GM12891 (cell line): ENCODE measurements at regions not wholly inside any gene's neighbourhood (a gene's known extent, or its start where the extent isn't known, plus 50 kb on each side); places are given as distances from the start of the nearest gene placed in this dataset.

Experiments
- DNase-seq: peaks from one replicate; pipeline ENCODE4 v3.0.0; 2011; ENCODE audit warnings: low spot score; ENCODE audit not compliant: insufficient read length
- FAIRE-seq: peaks from 2 replicates; lab custom pipeline; 2011; peaks lifted over from hg19 to GRCh38; lab: Jason Lieb, UNC
- PAX5 ChIP-seq: IDR thresholded peaks from 2 replicates; pipeline ENCODE4 v1.6.1; 2011; ENCODE audit warnings: low read length, moderate library complexity, mild to moderate bottlenecking; ENCODE audit not compliant: insufficient read depth, severe bottlenecking
- POLR2A ChIP-seq: IDR thresholded peaks from 2 replicates; pipeline ENCODE4 v1.6.1; 2011; ENCODE audit warnings: low read depth, low read length, control low read depth
- POLR2AphosphoS5 ChIP-seq: IDR thresholded peaks from 2 replicates; pipeline ENCODE4 v1.6.1; 2011; ENCODE audit warnings: low read depth, low read length, control low read depth
- POU2F2 ChIP-seq: IDR thresholded peaks from 2 replicates; pipeline ENCODE4 v1.6.1; 2011; ENCODE audit warnings: low read depth, mild to moderate bottlenecking, control low read depth, low read length, moderate library complexity
- SPI1 ChIP-seq: IDR thresholded peaks from 2 replicates; pipeline ENCODE4 v1.6.1; 2011; ENCODE audit warnings: low read depth, low read length, control low read depth
- TAF1 ChIP-seq: IDR thresholded peaks from 2 replicates; pipeline ENCODE4 v1.6.1; 2011; ENCODE audit warnings: low read depth, low read length, control low read depth

DNA sequence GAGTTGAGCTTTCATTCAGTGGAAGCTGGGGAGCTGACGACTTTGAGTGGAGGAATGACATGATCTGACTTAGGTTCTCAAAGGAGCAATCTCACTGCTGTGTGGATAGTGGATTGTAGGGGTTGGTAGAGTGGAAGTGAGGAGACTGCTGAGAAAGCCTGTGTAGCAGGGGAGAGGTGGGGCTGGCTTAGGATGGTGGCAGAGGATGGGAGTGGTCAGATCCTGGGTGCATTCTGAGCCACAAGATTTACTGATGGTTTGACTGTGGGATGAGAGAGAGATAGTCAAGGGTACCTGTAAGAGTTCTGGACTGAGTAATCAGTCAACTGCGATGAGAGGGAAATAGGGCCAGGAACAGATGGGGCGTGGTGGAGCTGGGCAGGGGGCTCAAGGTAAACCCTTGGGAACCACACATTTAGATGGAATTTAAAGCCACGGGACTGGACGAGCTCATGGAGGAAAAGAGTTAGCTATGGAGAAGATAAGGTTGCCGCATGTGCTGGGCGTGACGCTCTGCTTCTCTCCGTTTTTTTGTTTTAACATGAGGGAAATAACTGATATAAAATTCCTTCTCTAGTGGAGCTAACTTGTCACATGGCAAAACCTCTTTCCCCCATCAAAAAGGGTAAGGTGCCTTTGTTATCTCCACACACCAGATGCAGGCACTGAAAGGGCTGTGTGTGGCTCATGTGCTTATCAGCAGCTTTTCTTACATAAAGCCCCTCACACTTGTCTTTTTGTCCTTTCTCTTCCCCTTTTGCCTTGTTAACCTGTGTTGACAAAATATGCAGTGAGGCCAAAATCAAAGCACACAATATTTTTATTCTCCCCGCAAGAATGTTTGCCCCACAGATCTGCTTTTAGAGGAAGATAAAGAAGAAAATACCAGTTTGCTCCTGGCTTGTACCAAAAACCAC lies 379.8 kb downstream of the TSN start:
- FAIRE-seq (no peak), DNase-seq (no peak)
- TF ChIP-seq TAF1: no peak
- no peak for TF ChIP-seq PAX5
- TF ChIP-seq SPI1: no peak
- no peak for TF ChIP-seq POLR2AphosphoS5
- no peak for TF ChIP-seq POLR2A
- no peak for TF ChIP-seq POU2F2

DNA sequence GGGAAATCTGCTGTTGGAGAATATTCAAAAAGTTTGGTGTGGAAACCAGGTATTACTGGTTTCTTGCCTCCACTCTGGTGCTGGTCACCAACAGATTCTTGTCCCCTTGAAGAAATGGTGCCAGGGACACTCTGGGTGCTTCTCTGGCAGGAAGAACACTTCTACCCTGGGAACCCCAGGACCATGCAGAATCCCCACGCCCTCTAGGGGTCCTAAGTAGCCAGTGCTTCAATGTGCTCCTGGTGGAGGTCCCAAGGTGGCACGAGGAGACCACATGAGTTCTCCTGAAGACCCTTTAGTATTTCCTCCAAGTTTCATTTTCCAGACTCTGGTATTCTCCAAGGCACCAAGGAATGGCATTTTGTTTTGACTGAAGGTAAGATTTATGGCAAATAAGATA lies 380.6 kb downstream of the TSN start:
- no peak for TF ChIP-seq POLR2AphosphoS5
- no peak for TF ChIP-seq SPI1
- no peak for TF ChIP-seq POU2F2
- no peak for TF ChIP-seq PAX5
- TF ChIP-seq TAF1: no peak
- no peak for TF ChIP-seq POLR2A
- DNase-seq (peak; percentile 30), FAIRE-seq (no peak)

DNA sequence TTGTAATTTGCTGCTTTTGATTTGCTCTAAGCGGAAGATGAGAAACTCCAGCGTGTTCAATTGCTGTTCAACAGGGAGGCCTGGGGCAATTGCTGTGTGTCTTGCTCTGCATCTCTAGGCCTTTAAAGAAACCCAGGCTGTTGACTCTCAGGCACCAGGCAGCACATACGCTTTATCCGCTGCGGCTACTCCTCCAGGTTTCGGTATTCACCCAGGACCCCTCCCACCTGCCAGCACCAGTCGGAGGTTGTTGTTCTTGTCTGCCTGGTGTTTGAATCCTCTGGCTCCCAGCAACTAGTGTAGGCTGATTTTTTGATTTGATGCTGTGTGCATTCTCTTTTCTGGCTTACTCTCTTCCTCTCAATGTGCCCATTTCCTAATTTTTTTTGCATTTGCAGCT lies 383.1 kb downstream of the TSN start:
- DNase-seq (no peak), FAIRE-seq (no peak)
- TF ChIP-seq POU2F2 (no peak), POLR2AphosphoS5 (no peak), TAF1 (no peak), POLR2A (no peak), PAX5 (no peak), SPI1 (no peak)

DNA sequence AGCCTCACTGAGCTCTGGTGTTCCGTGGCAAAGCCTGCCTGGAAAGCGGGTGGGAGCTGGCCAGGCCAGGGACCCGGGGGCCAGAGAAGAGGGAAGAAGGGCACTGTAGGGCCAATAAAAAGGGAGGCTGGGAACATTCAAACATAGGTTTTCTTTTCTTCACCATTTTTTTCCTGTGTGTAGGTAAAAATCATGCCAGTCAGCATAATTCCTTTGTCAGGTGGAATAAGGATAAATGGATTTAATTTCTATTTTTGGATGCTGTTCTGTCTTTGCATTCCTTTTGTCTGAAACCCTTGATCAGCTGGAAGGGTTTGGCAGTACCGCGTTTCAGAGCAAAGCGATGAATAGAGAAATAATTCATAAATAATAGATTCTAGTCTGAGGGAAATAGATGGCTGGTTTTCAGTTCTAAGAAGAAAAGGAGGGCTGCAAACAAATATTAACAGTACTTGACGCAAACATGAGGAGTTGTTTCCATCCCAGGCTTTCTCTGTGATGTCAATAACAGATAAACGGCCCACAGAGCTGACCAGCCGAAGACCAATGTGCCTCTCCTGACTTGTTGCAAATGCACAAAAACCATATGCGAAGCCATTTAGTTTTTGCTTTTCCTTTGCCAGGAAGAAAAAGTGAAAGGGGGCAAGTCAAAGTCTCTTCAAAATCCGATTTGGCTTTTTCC lies 384.4 kb downstream of the TSN start:
- DNase-seq (no peak), FAIRE-seq (no peak)
- TF ChIP-seq POLR2A: no peak
- no peak for TF ChIP-seq POU2F2
- TF ChIP-seq SPI1: no peak
- TF ChIP-seq POLR2AphosphoS5: no peak
- TF ChIP-seq PAX5: no peak
- TF ChIP-seq TAF1: no peak

DNA sequence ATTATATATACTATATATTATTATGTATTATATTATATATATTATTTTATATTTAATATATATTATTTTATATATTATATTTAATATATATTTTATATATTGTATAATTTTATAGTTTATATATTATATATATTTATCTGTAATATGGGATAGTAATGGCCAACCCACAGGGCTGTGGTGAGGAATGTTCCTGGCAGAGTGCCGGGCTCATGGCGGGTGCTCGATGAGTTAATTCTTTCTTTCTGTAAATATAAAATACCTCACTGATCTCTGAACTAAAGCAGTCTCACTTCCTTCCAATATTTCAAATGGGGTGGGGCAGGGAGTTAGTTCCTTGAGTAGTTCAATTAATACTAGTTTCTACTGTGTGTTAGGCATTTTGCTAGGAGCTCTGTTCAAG lies 389.4 kb downstream of the TSN start:
- TF ChIP-seq PAX5 (no peak), SPI1 (no peak), POLR2A (no peak), TAF1 (no peak), POLR2AphosphoS5 (no peak), POU2F2 (no peak)
- FAIRE-seq (no peak), DNase-seq (no peak)

DNA sequence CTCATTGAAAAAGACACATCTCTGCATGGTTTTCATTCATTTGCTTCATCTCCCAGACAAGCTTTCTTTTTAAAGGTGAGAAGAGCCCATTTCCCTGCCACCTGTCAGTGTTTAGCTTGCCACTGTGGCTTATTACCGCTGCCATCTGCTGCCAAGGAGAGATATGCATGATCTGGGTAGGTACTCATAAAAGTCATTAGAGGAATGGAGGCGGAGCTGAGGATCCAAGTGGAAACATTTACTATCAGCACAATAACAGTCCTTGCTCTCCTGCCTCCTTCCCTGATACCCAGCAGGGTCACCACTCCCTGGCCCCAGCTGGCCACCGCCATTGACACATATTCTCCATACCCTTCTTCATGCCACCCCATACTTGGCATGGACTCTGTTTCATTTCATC lies 390.4 kb downstream of the TSN start:
- no peak for FAIRE-seq
- DNase-seq: no peak
- TF ChIP-seq POLR2A (no peak), POLR2AphosphoS5 (no peak), POU2F2 (no peak), TAF1 (no peak), SPI1 (no peak), PAX5 (no peak)

DNA sequence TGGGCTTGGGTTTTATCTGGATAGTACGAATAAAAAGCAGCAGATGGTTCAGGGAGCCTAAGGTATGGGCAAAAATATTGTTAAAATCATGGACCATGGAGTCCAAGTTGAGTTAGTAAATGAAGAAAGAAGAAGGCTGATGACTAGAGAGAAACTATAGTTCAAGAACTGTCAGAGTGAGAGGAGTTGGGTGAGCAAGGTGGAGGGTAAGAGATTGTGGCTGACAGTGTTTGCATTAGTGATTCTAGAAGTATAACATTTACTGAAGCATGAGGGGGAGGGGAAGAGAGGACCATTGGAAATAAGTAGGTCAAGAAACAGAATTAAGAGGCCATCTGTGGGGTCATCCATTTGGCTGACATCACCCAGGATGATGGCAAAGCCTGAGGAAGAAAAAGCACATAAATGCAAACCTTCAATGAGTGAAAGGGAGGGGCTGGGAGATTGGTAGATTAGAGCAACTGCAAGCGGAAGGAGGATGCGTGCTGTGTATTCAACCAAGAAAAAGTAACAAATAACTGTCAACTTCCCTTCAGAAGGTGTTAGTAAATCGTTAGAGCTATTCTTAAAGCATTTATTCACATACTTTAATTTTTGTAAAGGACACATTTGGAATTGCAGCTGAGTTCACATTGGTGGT lies 392.8 kb downstream of the TSN start:
- no peak for DNase-seq
- FAIRE-seq: no peak
- no peak for TF ChIP-seq POU2F2
- no peak for TF ChIP-seq SPI1
- TF ChIP-seq POLR2A: no peak
- TF ChIP-seq PAX5: no peak
- TF ChIP-seq TAF1: no peak

DNA sequence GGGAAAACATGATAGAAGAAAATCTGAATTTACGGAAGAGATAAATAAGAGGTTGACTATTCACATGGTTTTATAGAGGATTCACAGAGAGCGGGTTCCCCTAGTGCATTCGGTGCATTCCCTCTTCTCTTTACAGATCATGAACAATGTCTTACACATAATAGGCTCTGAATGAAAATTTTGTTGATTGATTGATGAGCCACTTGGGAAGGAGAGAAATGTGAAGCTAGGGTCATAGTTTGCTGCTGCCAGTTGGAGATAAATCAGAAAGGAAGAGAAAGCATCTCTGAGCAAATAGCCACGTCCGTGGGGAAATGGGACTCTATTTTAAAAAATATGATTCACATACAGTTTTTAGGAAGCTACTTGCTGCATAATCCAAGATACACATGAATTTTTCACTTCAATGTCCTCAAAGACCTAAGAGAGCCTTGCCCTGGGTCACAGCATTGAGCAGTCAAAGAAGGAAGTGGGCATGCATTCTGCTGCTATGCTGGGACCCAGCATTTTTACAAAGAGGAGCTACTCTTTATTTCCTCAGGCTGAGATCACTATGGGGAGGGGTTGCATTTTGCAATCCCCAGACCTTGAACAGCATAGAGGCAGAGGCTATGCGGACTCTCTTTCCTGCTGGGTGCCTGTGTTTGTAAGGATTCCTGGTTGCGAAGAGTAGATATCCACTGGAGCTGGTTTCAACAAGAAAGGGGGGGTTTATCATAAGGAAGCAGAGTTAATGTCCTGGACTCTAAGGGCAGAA lies 395.3 kb downstream of the TSN start:
- FAIRE-seq (no peak), DNase-seq (no peak)

DNA sequence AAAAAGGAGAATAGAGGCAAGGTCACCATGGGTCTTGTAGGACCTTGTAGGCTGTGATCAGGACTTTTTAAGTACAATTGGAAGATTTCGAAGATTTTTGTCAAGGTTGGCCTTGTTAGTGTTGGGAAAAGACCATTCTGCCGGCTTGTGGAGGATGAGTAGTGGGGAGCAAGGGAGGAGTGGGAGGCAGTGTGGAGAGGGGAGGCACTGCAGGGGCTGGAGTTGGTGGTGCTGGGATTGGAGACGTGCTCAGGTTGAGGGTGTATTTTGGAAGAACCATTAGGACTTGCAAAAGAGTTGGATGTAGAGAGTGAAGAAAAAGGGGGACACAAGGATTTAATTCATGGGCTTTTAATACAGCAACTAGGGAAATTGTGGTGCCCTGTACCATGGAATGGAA lies 397.1 kb downstream of the TSN start:
- no peak for FAIRE-seq
- no peak for TF ChIP-seq TAF1
- no peak for TF ChIP-seq POLR2AphosphoS5
- TF ChIP-seq POU2F2: no peak
- no peak for TF ChIP-seq POLR2A
- TF ChIP-seq PAX5: no peak
- TF ChIP-seq SPI1: no peak

More for the DNA sequence above, 395.3 kb downstream of the TSN start:
- TF ChIP-seq TAF1 (no peak), POLR2AphosphoS5 (no peak), POLR2A (no peak), POU2F2 (no peak), PAX5 (no peak), SPI1 (no peak)

More for the DNA sequence above, 397.1 kb downstream of the TSN start:
- no peak for DNase-seq
